ENCODE measurements at regions not wholly inside any gene's neighbourhood (a gene's known extent, or its start where the extent isn't known, plus 50 kb on each side); places are given as distances from the start of the nearest gene placed in this dataset.
A peak's percentile ranks its signal among the peaks of the same experiment; 100 is the strongest.

GRCh38 chr11:45471266-45471665 is 185.1 kb upstream of the SYT13 start:
- Mint-ChIP-seq H3K27ac (peak overlapping the region in 1 of 7 donors; percentile 50), H3K27me3 (ENCODE audit: low read depth in 3 of 3) (peaks cover 0 to 9% (median 4%) of the 10 kb centered on the region in 3 donors), H3K36me3 (no peaks in the 10 kb centered on the region), H3K4me1 (peaks cover 7% of the 10 kb centered on the region), H3K4me3 (no peak overlapping the region), H3K9me3 (peaks cover 0 to 2% (median 0%) of the 10 kb centered on the region in 7 donors)
- no peak for DNase-seq
- no peak for TF ChIP-seq CTCF (IDR thresholded peaks at IDR 0.05)
- H3K27me3 ChIP-seq (ENCODE audit: control insufficient read depth in 2 of 2, insufficient read depth in 2 of 2, low read length in 2 of 2): no peaks in the 10 kb centered on the region
- H3K9me3 ChIP-seq (replicated peaks in 1 of 2; ENCODE audit: control insufficient read depth in 1 of 2, insufficient read depth in 1 of 2, low read length in 2 of 2): no peaks in the 10 kb centered on the region
- H2AFZ ChIP-seq (ENCODE audit: insufficient read depth, low read depth, low read length, poor library complexity, severe bottlenecking): no peak overlapping the region
- no peaks in the 10 kb centered on the region for H4K20me1 ChIP-seq (ENCODE audit: insufficient read depth, low read length)
- intact Hi-C loops (cut with micrococcal nuclease): no loop called here
- H3K9ac ChIP-seq (ENCODE audit: insufficient read depth, low read length, poor library complexity, severe bottlenecking): no peak overlapping the region
- 96% methylated on average over 4 of the region's 4 CpGs for WGBS (ENCODE audit: insufficient coverage)
- H3K79me2 ChIP-seq (ENCODE audit: insufficient read depth, low read length): no peaks in the 10 kb centered on the region
- no peak overlapping the region for H3K4me2 ChIP-seq (replicated peaks; ENCODE audit: extremely low read depth, low read length, poor library complexity, severe bottlenecking)
- no peak overlapping the region for H3K4me3 ChIP-seq (replicated peaks in 1 of 3; ENCODE audit: low read depth in 2 of 3, low read length in 3 of 3)
- no peaks in the 10 kb centered on the region for H3K36me3 ChIP-seq (replicated peaks in 1 of 2; ENCODE audit: control insufficient read depth in 1 of 2, insufficient read depth in 2 of 2, low read length in 2 of 2)
- H3K4me1 ChIP-seq (ENCODE audit: control insufficient read depth in 1 of 2, insufficient read depth in 2 of 2, low read length in 2 of 2): no peaks in the 10 kb centered on the region
- H3K27ac ChIP-seq (ENCODE audit: low read depth in 1 of 2, low read length in 2 of 2): no peak overlapping the region

- Mint-ChIP-seq H3K4me3 (no peak overlapping the region), H3K9me3 (peaks cover 0 to 2% (median 0%) of the 10 kb centered on the region in 7 donors), H3K27me3 (ENCODE audit: low read depth in 3 of 3) (peaks cover 0 to 9% (median 4%) of the 10 kb centered on the region in 3 donors), H3K36me3 (no peaks in the 10 kb centered on the region), H3K4me1 (peaks cover 7% of the 10 kb centered on the region), H3K27ac (no peak overlapping the region)
- intact Hi-C loops (cut with micrococcal nuclease): no loop called here
- H3K9ac ChIP-seq (ENCODE audit: insufficient read depth, low read length, poor library complexity, severe bottlenecking): no peak overlapping the region
- 0% methylated on average over 1 of the region's 3 CpGs for WGBS (ENCODE audit: insufficient coverage)
- H3K36me3 ChIP-seq (replicated peaks in 1 of 2; ENCODE audit: control insufficient read depth in 1 of 2, insufficient read depth in 2 of 2, low read length in 2 of 2): no peaks in the 10 kb centered on the region
- H3K4me2 ChIP-seq (replicated peaks; ENCODE audit: extremely low read depth, low read length, poor library complexity, severe bottlenecking): no peak overlapping the region
- no peaks in the 10 kb centered on the region for H3K9me3 ChIP-seq (replicated peaks in 1 of 2; ENCODE audit: control insufficient read depth in 1 of 2, insufficient read depth in 1 of 2, low read length in 2 of 2)
- H3K4me1 ChIP-seq (ENCODE audit: control insufficient read depth in 1 of 2, insufficient read depth in 2 of 2, low read length in 2 of 2): no peaks in the 10 kb centered on the region
- TF ChIP-seq CTCF (IDR thresholded peaks at IDR 0.05): no peak
- DNase-seq: no peak
- H2AFZ ChIP-seq (ENCODE audit: insufficient read depth, low read depth, low read length, poor library complexity, severe bottlenecking): no peak overlapping the region
- H3K27ac ChIP-seq (ENCODE audit: low read depth in 1 of 2, low read length in 2 of 2): no peak overlapping the region
- no peaks in the 10 kb centered on the region for H4K20me1 ChIP-seq (ENCODE audit: insufficient read depth, low read length)
- no peaks in the 10 kb centered on the region for H3K27me3 ChIP-seq (ENCODE audit: control insufficient read depth in 2 of 2, insufficient read depth in 2 of 2, low read length in 2 of 2)
- no peaks in the 10 kb centered on the region for H3K79me2 ChIP-seq (ENCODE audit: insufficient read depth, low read length)
- no peak overlapping the region for H3K4me3 ChIP-seq (replicated peaks in 1 of 3; ENCODE audit: low read depth in 2 of 3, low read length in 3 of 3)
These were observed 184.6 kb upstream of the SYT13 start for GRCh38 chr11:45470794-45471167.
